ENCODE measurements at regions not wholly inside any gene's neighbourhood (a gene's known extent, or its start where the extent isn't known, plus 50 kb on each side); places are given as distances from the start of the nearest gene placed in this dataset.
A peak's percentile ranks its signal among the peaks of the same experiment; 100 is the strongest.

- Histone ChIP-seq H3K4me1 (ENCODE audit: insufficient read depth, low read length) (no peaks in the 10 kb centered on the region), H3K9ac (ENCODE audit: low read depth, low read length) (no peak overlapping the region), H3K36me3 (ENCODE audit: insufficient read depth, low read length) (no peaks in the 10 kb centered on the region), H3K4me3 (ENCODE audit: low read length) (no peak overlapping the region), H3K9me3 (ENCODE audit: insufficient read depth, low read depth, low read length) (no peaks in the 10 kb centered on the region), H3K27me3 (ENCODE audit: insufficient read depth, low read length) (no peaks in the 10 kb centered on the region), H3K27ac (ENCODE audit: low read depth, low read length) (no peak overlapping the region)
- 91% methylated on average over 8 of the region's 9 CpGs for WGBS
Measured at GRCh38 chr7:132672200-132672990, 96.1 kb upstream of the PLXNA4 start.

- WGBS, result 94% methylated on average over 2 of the region's 2 CpGs
- no peaks in the 10 kb centered on the region for H3K9me3 ChIP-seq (ENCODE audit: insufficient read depth, low read depth, low read length)
Measured at GRCh38 chr7:132666774-132667172, 90.5 kb upstream of the PLXNA4 start.

GRCh38 chr7:132666071-132666773 is 90.0 kb upstream of the PLXNA4 start:
- Histone ChIP-seq H3K27me3 (ENCODE audit: insufficient read depth, low read length) (no peaks in the 10 kb centered on the region), H3K9ac (ENCODE audit: low read depth, low read length) (no peak overlapping the region), H3K27ac (ENCODE audit: low read depth, low read length) (no peak overlapping the region), H3K9me3 (ENCODE audit: insufficient read depth, low read depth, low read length) (no peaks in the 10 kb centered on the region), H3K4me1 (ENCODE audit: insufficient read depth, low read length) (no peaks in the 10 kb centered on the region), H3K36me3 (ENCODE audit: insufficient read depth, low read length) (no peaks in the 10 kb centered on the region), H3K4me3 (ENCODE audit: low read length) (no peak overlapping the region)
- WGBS, result 98% methylated on average over 3 of the region's 3 CpGs

More at GRCh38 chr7:132666774-132667172, 90.5 kb upstream of the PLXNA4 start:
- no peak overlapping the region for H3K4me3 ChIP-seq (ENCODE audit: low read length)
- H3K4me1 ChIP-seq (ENCODE audit: insufficient read depth, low read length), result no peaks in the 10 kb centered on the region
- H3K27me3 ChIP-seq (ENCODE audit: insufficient read depth, low read length), result no peaks in the 10 kb centered on the region
- no peak overlapping the region for H3K27ac ChIP-seq (ENCODE audit: low read depth, low read length)
- no peak overlapping the region for H3K9ac ChIP-seq (ENCODE audit: low read depth, low read length)
- no peaks in the 10 kb centered on the region for H3K36me3 ChIP-seq (ENCODE audit: insufficient read depth, low read length)

DNA sequence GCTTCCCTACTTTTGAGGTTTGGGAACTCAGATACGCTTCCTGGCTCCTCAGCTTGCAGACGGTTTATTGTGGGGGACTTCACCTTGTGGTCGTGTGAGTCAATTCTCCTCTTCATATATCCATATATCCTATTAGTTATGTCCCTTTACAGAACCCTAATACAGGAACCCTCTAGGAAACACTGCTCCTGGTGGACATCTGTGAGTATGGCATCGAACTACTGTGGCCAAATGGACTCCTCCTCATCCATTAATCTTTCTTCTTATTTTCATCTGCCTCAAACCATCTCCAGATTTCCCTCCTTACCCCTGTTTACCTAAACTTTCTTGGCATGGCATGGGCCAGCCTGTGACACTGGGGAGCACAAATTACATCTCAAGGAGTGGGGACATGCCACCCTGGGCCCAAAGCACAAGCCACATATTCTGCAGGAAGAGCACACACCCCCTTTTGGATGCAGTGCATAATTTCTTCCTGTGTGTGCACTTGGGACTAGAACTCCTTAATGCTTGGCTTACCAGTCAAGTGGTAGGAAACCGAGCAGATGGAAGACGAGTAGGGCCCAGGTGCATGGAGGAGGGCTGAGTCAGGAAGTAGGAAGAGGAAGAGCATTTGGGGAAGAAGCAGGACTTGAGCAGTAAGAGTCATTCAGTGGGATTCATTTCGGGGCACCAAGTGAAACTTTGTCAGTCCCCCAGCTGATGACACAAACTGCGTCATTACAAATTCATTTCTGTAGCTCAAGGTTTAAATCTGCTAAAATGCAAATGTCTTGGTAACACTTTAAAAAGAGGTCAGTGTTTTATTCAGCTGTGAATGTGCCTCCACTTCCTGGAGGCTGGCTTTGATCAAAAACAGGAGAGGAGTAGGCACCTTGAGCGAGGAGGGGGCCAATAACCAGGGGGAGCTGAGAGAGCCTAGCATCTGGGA is 80.8 kb upstream of the PLXNA4 start:
- peaks cover 16% of the 10 kb centered on the region for H3K4me1 ChIP-seq (ENCODE audit: insufficient read depth, low read length)
- H3K27me3 ChIP-seq (ENCODE audit: insufficient read depth, low read length), result no peaks in the 10 kb centered on the region
- WGBS, result 89% methylated on average over 9 of the region's 9 CpGs
- no peak overlapping the region for H3K27ac ChIP-seq (ENCODE audit: low read depth, low read length)
- H3K36me3 ChIP-seq (ENCODE audit: insufficient read depth, low read length), result no peaks in the 10 kb centered on the region
- H3K9ac ChIP-seq (ENCODE audit: low read depth, low read length), result no peak overlapping the region
- no peaks in the 10 kb centered on the region for H3K9me3 ChIP-seq (ENCODE audit: insufficient read depth, low read depth, low read length)
- H3K4me3 ChIP-seq (ENCODE audit: low read length), result no peak overlapping the region

DNA sequence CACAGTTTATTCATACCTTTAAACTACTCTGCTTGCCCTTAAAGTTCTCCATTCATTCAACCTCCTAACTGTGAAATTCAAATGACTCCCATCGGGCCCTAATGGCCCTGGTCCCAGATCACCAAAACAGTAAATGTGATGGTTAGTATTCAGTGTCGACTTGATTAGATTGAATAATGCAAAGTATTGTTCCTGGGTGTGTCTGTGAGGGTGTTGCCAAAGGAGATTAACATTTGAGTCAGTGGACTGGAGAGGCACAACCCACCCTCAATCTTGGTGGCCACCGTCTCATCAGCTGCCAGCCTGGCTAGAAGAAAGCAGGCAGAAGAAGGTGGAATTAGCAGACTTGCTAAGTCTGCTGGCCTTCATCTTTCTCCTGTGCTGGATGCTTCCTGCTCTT is 80.1 kb upstream of the PLXNA4 start:
- H3K27ac ChIP-seq (ENCODE audit: low read depth, low read length), result no peak overlapping the region
- peaks cover 16% of the 10 kb centered on the region for H3K4me1 ChIP-seq (ENCODE audit: insufficient read depth, low read length)
- no peaks in the 10 kb centered on the region for H3K9me3 ChIP-seq (ENCODE audit: insufficient read depth, low read depth, low read length)
- no peaks in the 10 kb centered on the region for H3K27me3 ChIP-seq (ENCODE audit: insufficient read depth, low read length)
- no peak overlapping the region for H3K9ac ChIP-seq (ENCODE audit: low read depth, low read length)
- WGBS, result 82% methylated on average over 3 of the region's 3 CpGs
- no peaks in the 10 kb centered on the region for H3K36me3 ChIP-seq (ENCODE audit: insufficient read depth, low read length)
- no peak overlapping the region for H3K4me3 ChIP-seq (ENCODE audit: low read length)

GRCh38 chr7:132655131-132655727 is 79.0 kb upstream of the PLXNA4 start:
- H3K4me3 ChIP-seq (ENCODE audit: low read length), result peak overlapping the region; percentile 50
- 7% methylated on average over 13 of the region's 13 CpGs for WGBS
- peak overlapping the region; percentile 15; the same call in 1 of the 2 replicates for H3K9ac ChIP-seq (ENCODE audit: low read depth, low read length)
- peaks cover 16% of the 10 kb centered on the region for H3K4me1 ChIP-seq (ENCODE audit: insufficient read depth, low read length)
- no peaks in the 10 kb centered on the region for H3K9me3 ChIP-seq (ENCODE audit: insufficient read depth, low read depth, low read length)
- no peaks in the 10 kb centered on the region for H3K36me3 ChIP-seq (ENCODE audit: insufficient read depth, low read length)
- H3K27me3 ChIP-seq (ENCODE audit: insufficient read depth, low read length), result no peaks in the 10 kb centered on the region
- peak overlapping the region; percentile 6; the same call in 1 of the 2 replicates for H3K27ac ChIP-seq (ENCODE audit: low read depth, low read length)

- Histone ChIP-seq H3K27me3 (ENCODE audit: insufficient read depth, low read length) (no peaks in the 10 kb centered on the region), H3K9ac (ENCODE audit: low read depth, low read length) (no peak overlapping the region), H3K4me3 (ENCODE audit: low read length) (no peak overlapping the region), H3K4me1 (ENCODE audit: insufficient read depth, low read length) (peaks cover 16% of the 10 kb centered on the region), H3K36me3 (ENCODE audit: insufficient read depth, low read length) (no peaks in the 10 kb centered on the region), H3K9me3 (ENCODE audit: insufficient read depth, low read depth, low read length) (no peaks in the 10 kb centered on the region), H3K27ac (ENCODE audit: low read depth, low read length) (no peak overlapping the region)
- WGBS, result 53% methylated on average over 3 of the region's 3 CpGs
Measured at GRCh38 chr7:132654150-132654549, 77.9 kb upstream of the PLXNA4 start.

GRCh38 chr7:132653366-132653930 is 77.2 kb upstream of the PLXNA4 start:
- H3K4me1 ChIP-seq (ENCODE audit: insufficient read depth, low read length), result peaks cover 16% of the 10 kb centered on the region
- no peaks in the 10 kb centered on the region for H3K9me3 ChIP-seq (ENCODE audit: insufficient read depth, low read depth, low read length)
- no peaks in the 10 kb centered on the region for H3K27me3 ChIP-seq (ENCODE audit: insufficient read depth, low read length)
- no peak overlapping the region for H3K9ac ChIP-seq (ENCODE audit: low read depth, low read length)
- H3K27ac ChIP-seq (ENCODE audit: low read depth, low read length), result no peak overlapping the region
- 87% methylated on average over 4 of the region's 4 CpGs for WGBS
- H3K36me3 ChIP-seq (ENCODE audit: insufficient read depth, low read length), result no peaks in the 10 kb centered on the region
- no peak overlapping the region for H3K4me3 ChIP-seq (ENCODE audit: low read length)

DNA sequence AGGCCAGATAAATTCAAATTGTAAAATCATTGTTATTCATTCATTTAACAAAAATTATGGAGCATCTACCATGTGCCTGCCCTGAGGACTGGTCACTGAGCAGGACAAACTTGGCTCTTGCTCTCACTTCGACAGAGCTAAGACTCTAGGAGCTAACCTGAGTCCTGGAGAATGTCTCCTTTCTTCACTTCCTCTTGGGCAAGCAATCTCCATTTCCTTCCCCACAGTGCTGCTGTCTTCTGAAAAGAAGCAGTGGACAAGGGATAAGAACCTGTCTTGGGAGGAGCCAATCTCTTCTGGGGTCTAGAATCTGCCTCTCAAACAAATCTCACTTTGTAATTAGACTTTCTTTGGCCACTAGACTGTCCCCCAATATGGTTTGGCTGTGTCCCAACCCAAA is 76.2 kb upstream of the PLXNA4 start:
- H3K27me3 ChIP-seq (ENCODE audit: insufficient read depth, low read length), result no peaks in the 10 kb centered on the region
- H3K4me3 ChIP-seq (ENCODE audit: low read length), result no peak overlapping the region
- peaks cover 16% of the 10 kb centered on the region for H3K4me1 ChIP-seq (ENCODE audit: insufficient read depth, low read length)
- 91% methylated on average over 1 of the region's 1 CpG for WGBS
- no peaks in the 10 kb centered on the region for H3K36me3 ChIP-seq (ENCODE audit: insufficient read depth, low read length)
- no peak overlapping the region for H3K27ac ChIP-seq (ENCODE audit: low read depth, low read length)
- H3K9me3 ChIP-seq (ENCODE audit: insufficient read depth, low read depth, low read length), result no peaks in the 10 kb centered on the region
- no peak overlapping the region for H3K9ac ChIP-seq (ENCODE audit: low read depth, low read length)

- WGBS, result 58% methylated on average over 3 of the region's 3 CpGs
- peaks cover 18% of the 10 kb centered on the region for H3K4me1 ChIP-seq (ENCODE audit: insufficient read depth, low read length)
- no peak overlapping the region for H3K27ac ChIP-seq (ENCODE audit: low read depth, low read length)
- no peak overlapping the region for H3K9ac ChIP-seq (ENCODE audit: low read depth, low read length)
- no peak overlapping the region for H3K4me3 ChIP-seq (ENCODE audit: low read length)
- H3K9me3 ChIP-seq (ENCODE audit: insufficient read depth, low read depth, low read length), result no peaks in the 10 kb centered on the region
- H3K27me3 ChIP-seq (ENCODE audit: insufficient read depth, low read length), result no peaks in the 10 kb centered on the region
- no peaks in the 10 kb centered on the region for H3K36me3 ChIP-seq (ENCODE audit: insufficient read depth, low read length)
Measured at GRCh38 chr7:132650498-132650897, 74.2 kb upstream of the PLXNA4 start.
